SKM-1 (cell line): ENCODE measurements at regions not wholly inside any gene's neighbourhood (a gene's known extent, or its start where the extent isn't known, plus 50 kb on each side); places are given as distances from the start of the nearest gene placed in this dataset.

ENCODE experiments used
- DNase-seq: peaks from one replicate; lab custom pipeline; 2025; ENCODE audit not compliant: unreplicated experiment; lab: John Stamatoyannopoulos, UW

GRCh38 chr5:112112346-112112745 is 306.7 kb downstream of the EPB41L4A start:
- no peak for DNase-seq

DNA sequence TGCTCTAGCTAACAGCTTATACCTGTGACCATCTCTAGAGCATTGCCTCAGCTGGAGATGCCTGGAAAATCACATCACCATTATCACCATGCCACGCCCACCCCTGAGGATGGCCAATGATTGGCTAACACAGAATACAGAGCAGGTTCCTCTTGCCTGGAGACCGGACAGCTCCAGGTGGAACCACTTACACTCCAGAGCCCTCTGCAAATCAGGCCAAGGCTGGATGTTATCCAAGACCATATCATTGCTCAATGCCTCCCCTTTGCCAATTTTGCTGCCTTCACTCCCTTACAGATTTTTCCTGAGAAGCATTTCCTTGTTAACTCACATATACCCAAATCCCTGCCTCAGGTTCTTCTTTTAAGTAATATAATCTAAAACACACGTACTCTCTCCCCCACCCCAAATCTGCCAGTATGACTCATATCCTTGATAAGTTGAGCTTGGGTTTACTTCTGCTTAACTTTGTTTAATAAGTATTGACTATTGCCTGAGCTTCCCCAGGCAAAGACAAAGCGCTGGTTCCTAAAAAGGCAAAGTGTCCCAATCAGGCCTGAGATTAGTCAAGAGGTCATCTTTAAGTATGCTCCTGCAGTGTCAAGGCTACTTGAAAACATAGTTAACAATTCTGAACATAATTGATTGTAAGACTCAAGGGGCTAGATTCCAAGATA is 309.6 kb downstream of the EPB41L4A start:
- DNase-seq = no peak

DNA sequence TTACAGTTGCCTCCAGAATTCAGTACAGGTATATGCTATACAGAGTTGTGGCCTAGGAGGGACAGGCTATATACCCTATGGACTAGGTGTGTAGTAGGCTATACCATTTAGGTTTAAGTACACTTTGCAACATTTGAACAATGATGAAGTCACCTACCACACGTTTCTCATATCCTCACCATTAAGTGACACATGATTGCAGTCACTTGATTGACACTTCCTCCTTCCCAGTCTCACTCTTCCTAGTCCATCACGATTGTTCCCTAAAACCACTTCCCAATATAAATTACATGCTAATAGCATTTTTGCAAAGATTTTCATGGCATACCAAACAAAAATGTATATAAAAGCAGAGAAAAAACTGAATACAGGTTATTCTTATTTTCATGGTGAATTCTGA is 312.2 kb downstream of the EPB41L4A start:
- DNase-seq = no peak

GRCh38 chr5:112097768-112098167 is 321.3 kb downstream of the EPB41L4A start:
- DNase-seq = no peak

DNA sequence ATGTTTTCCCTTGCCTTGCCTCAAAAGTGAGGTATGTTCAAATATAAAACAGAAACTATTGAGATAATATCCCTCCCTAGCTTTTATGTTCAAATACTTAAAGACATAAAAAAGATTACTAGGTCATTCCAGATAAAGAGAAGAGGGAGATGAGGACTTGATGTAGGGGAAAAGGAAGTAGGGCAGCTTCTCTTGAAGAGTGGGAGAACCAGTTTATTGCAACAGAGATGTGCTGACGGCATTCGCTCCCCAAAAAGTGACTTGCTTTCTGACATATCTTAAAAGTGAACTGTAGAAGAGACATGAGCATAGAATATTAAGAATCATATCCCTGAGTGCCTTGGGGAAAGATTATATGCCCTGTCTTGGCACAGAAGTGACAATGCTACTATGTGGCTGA is 330.2 kb upstream of the NREP start:
- DNase-seq = no peak

- no peak for DNase-seq
These were observed 329.7 kb upstream of the NREP start for GRCh38 chr5:112086740-112087139.

GRCh38 chr5:112084149-112084548 is 327.2 kb upstream of the NREP start:
- no peak for DNase-seq

DNA sequence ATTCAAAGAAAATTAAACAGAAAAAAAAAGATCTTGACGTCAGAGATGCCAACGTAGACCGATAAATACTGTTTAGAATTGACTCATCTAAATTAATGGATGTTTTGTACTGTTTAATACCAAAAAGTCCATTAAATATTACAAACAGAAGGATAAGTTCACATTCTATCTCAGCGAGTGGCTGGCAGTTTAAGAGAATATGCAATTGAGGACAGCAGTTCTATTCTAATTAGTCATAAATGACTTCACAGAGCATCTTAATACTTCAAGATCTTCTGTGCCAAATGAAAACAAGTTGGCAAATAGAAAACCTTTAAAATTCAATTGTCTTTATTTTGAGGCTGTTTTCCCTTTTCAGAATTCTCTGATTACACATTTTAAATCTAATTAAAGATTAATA is 326.6 kb upstream of the NREP start:
- DNase-seq = no peak

DNA sequence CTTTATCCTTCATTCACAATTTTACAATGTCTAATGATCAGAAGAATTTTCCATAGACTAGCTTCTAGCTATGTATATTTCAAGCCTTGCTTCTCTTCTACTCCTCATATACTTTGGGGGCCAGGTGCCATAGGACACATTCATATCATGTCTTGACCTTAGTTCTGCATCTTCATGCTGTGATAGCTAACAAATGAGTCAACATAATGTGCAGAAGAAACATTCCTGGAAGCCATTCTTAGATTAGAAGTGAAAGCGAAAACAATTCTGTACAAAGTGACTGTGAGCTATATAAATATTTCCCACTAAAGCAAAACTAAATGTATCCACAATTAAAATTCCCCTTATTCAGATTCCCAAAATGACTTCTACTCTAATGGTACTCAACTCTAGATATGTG is 320.2 kb upstream of the NREP start:
- DNase-seq = no peak

DNA sequence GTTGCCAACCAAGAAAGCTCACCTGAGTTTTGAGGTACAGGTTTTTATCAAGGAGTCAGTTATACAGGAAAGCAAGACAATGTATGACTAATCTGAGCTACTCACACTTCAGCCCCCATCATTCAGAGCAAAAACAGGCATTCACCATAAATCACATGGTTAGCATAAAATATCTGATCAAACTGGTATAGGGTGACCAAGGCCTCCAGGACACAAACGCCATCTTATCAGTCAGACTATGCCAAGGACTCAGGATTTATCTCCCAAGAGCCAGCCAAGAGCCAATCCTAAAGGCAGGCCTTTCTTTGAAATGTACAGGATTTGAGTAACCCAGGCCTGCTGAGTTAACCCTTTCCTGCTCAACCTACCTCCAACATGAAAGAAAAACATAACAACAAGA is 313.0 kb upstream of the NREP start:
- no peak for DNase-seq

DNA sequence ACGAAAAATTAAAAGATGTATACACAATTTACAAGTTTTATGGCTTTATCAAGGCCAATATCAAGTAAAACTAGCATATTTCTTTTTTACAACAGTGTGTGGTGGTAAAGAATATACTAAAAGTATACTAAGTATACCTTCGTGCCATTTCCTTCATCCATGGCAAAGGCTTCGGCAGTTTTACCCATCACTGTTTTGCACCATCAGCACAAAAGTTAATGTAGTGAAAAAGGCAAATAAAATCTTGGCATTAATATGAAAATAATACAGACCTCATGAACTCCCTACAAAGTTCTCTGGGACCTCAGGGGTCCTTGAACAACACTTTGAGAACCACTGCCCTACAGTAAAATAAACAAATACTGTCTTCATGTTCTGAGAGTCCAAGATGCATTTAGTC is 312.3 kb upstream of the NREP start:
- DNase-seq = no peak

DNA sequence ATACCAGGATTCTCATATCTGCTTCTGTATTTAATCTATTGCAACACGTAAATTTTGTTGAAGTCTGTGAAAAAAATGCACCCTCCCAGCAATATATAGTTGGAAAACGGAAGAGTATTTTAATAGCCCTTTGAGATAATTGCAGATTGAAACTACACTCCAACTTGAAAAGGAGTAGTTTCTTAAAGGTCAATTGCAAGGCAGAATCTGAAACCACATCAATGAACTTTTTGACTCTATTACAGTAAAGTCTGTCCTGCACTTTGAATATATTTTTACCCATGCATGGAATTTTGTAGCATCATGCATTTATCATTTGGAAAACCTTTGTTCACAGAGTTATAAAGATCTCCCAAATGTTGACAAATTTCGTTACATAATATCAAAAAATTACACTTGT is 311.6 kb upstream of the NREP start:
- DNase-seq = no peak

DNA sequence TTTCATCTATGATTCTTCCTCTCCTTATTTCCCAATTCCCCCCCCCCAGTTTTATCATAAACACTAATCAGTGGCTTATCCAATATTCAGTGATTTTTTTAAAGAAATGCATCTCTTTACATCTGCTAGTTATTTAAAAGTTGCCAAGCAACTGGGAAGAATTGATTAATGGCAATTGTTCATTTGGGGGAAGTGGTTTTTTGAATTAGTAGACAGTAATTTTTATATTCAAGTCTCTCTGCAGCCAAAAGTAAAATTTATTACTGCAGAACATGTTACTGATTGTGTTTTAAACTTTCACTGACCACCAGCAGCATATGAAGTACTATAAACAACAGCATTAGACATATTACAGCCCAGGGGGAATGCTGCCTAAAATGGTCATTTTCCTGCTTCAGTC is 308.8 kb upstream of the NREP start:
- no peak for DNase-seq

- no peak for DNase-seq
These were observed 308.0 kb upstream of the NREP start for GRCh38 chr5:112064956-112065355.

DNA sequence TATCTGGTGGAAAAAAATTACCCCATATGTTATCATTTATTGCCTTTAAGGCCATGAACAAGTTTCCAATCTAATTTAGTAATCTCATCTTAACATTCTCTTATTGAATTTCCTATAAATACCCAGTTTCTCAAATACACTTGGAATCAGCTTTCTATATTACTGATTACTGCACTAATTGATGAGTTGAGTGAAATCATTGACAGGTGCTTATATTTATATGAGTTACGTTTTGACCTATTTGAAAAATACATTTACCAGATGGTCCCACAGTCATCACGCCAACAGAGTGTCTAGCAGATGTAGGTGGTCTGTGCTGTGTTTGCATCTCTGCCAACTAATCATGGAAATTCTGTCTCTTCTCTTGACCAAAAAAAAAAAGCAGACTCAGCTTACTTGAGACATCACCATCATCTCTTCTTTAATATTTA is 307.3 kb upstream of the NREP start:
- DNase-seq = no peak

DNA sequence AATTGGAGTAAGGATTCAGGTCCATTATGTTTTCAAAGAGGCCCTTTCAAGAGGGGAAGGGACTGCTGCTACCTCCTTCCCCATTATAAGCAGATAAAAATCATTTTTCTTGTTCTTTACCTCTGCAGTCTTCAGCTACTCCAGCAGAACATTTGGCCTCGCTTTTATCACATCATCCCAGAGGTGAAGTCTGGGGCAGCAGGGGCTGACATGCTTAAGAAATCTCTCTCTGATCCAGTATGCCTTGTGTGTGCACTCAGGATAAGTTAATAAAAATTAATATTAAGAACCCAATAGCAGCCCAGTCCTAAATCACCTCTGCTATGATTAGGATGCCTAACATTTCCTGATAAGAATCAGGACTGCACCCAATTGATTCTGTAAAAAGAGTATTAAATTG is 306.9 kb upstream of the NREP start:
- no peak for DNase-seq

DNA sequence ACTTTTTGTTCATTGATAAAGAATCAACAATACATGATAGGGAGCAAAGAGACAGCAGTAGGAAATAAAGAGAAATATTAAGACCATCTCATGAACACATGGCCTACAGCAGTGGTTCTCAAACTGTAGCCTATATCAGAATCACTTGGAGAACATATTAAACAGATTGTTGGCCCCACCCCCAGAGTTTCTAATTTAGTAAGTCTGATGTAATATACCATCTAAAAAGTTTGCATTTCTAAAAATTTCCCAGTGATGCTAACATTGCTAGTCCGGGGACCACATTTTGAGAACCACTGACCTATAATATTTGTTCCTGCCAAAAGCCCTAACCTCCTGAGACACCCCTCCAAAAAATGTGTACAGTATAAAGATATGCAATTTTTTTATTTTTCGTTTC is 306.2 kb upstream of the NREP start:
- no peak for DNase-seq

DNA sequence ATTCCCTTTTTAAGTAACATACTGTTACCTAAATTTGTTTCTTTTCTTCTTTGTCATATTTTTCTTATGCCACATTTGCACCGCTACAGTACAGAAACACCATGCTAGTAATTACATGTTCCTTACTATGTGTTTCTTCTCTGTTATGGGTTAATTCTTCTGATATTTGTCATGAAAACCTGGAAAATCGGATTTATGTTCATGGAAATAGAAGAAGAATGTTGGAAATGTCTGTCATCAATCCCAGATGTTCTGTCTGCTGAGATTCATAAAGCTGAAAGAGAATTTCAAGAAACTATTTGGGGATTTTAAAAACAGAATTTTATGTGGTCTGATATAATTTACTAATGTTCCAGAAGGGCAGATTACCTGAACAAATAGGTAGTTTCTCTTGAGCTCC is 305.2 kb upstream of the NREP start:
- DNase-seq = no peak

DNA sequence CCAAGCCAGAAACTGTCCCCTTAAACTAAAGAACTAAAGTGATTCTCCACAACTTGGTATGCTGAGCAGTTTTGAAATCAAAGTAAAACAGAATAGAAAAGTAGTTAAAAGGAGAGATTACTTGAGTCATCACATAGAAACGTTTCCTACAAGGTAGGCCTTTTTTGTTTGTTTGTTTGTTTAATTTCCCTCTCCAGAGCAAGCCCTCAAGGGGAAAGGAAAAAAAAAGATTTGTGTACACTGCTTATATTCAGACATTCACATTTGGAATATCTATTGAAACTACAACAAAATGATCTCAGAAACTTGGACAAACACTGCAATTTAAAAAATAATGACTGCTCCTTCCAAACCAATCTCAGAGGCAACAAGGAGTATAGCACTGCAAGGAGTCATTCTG is 304.7 kb upstream of the NREP start:
- DNase-seq = no peak

DNA sequence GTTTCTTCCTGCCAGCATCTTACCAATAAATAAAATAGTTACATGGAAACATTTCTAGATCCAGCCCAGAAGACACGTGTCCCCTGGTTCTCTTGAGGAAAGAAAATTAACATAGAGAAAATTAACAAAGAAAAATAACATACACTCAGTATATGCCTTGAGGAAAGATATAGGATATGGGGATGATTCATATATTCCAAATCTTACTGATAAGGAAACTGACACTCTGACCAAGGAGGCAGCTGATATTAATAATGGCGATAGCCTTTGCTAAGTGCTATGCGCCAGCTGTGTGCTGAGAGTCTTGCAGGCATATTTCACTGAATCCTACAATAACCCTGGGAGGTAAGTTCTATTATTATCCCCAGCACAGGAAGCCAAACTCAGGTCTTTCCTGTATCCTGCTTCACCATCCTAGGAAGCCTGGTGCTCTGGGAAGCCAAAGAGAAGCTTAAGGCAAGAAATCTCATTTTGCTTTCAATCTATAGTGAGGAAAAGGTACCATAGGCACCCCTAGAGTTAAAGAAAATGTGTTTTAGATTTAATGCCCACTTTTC is 302.7 kb upstream of the NREP start:
- DNase-seq = no peak

DNA sequence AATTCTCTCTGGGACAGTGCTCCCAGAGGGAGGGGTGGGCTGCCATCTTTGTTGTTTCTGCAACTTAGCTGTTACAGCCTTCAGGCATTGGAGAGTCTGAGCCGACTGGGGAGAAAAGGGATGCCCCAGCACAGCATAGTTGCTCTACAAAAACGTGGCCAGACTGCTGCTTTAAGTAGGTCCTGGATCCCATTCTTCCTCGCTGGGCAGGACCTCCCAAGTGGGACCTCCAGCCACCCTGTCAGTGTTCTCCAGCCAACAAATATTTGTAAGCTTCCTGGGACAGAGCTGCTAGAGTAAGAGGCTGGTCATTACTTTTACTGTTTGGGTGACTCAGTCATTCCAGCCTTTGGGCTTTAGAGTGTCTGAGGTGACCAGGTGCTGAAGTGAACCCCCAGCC is 292.7 kb upstream of the NREP start:
- no peak for DNase-seq

DNA sequence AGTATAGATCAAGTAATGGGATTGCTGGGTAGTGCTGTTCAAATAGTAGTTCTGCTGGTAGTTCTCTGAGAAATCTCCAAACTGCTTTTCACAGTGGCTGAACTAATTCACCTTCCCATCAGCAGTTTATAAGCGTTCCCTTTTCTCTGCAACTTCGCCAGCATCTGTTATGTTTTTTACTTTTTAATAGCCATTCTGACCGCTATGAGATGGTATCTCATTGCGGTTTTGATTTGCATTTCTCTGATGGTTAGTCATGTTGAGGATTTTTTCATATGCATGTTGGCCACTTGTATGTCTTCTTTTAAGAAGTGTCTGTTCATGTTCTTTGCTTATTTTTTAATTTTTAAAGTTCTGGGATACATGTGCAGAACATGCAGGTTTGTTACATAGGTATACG is 279.2 kb upstream of the NREP start:
- no peak for DNase-seq

DNA sequence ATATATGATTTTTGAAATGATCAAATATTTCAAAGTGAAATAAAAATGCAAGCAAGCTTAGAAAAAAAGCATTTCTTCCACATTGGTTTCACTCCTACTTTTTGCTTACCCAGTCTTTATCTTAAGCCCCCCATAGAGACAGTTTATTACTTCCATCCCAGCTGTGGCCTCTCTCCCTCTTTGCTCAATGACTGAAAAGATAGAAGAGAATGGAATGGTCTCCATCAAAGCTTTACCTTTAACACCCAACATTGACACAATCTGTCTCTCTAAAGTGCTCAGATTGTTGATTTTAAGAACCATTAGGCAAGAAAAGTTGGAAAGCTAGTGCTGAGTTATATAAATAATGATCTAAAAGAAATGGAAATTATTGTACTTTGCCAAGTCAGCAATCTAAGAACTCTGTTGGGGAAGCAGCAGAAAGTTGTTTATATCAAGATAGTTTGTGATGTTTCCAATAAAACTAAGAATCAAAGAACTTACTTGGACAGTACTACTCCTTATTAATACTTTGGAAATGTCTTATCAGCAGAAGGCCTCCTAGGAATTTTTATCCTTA is 277.5 kb upstream of the NREP start:
- no peak for DNase-seq
